ENCODE measurements at regions not wholly inside any gene's neighbourhood (a gene's known extent, or its start where the extent isn't known, plus 50 kb on each side); places are given as distances from the start of the nearest gene placed in this dataset.
A peak's percentile ranks its signal among the peaks of the same experiment; 100 is the strongest.
"Not testable (repeated sequence)": the region's sequence is repeated elsewhere in the genome, so short reads cannot be mapped to it uniquely, and the experiment has no call there.

GRCh38 chr1:10941891-10942541 lies 70.4 kb upstream of the TARDBP start:
- DNase-seq (ENCODE audit: low spot score) = peak; percentile 45

GRCh38 chr1:10942542-10942912 lies 69.9 kb upstream of the TARDBP start:
- DNase-seq (ENCODE audit: low spot score) = no peak

- no peak for DNase-seq (ENCODE audit: low spot score)
These were observed 69.4 kb upstream of the TARDBP start for GRCh38 chr1:10943041-10943440.

- DNase-seq (ENCODE audit: low spot score) = no peak
These were observed 68.3 kb upstream of the TARDBP start for GRCh38 chr1:10943991-10944730.

GRCh38 chr1:10945991-10946509 lies 66.4 kb upstream of the TARDBP start:
- DNase-seq (ENCODE audit: low spot score) = no peak

GRCh38 chr1:10947181-10947580 lies 65.3 kb upstream of the TARDBP start:
- no peak for DNase-seq (ENCODE audit: low spot score)

GRCh38 chr1:10947691-10948462 lies 64.6 kb upstream of the TARDBP start:
- no peak for DNase-seq (ENCODE audit: low spot score)

GRCh38 chr1:10948463-10948775 lies 64.0 kb upstream of the TARDBP start:
- DNase-seq (ENCODE audit: low spot score) = no peak

GRCh38 chr1:10950316-10951172 lies 61.9 kb upstream of the TARDBP start:
- no peak for DNase-seq (ENCODE audit: low spot score)

- not testable (repeated sequence) for DNase-seq (ENCODE audit: low spot score)
These were observed 61.2 kb upstream of the TARDBP start for GRCh38 chr1:10951298-10951697.

GRCh38 chr1:10951961-10952360 lies 60.5 kb upstream of the TARDBP start:
- DNase-seq (ENCODE audit: low spot score) = no peak

GRCh38 chr1:10953505-10954193 lies 58.8 kb upstream of the TARDBP start:
- no peak for DNase-seq (ENCODE audit: low spot score)

GRCh38 chr1:10957133-10957532 lies 55.3 kb upstream of the TARDBP start:
- DNase-seq (ENCODE audit: low spot score) = no peak

GRCh38 chr1:10958614-10959013 lies 53.8 kb upstream of the TARDBP start:
- no peak for DNase-seq (ENCODE audit: low spot score)

- DNase-seq (ENCODE audit: low spot score) = peak; percentile 86
These were observed 51.8 kb upstream of the TARDBP start for GRCh38 chr1:10960411-10961299.

GRCh38 chr1:10961300-10961833 lies 51.1 kb upstream of the TARDBP start:
- no peak for DNase-seq (ENCODE audit: low spot score)

- DNase-seq (ENCODE audit: low spot score) = no peak
These were observed 50.0 kb upstream of the TARDBP start for GRCh38 chr1:10962483-10962882.
